ENCODE measurements at regions not wholly inside any gene's neighbourhood (a gene's known extent, or its start where the extent isn't known, plus 50 kb on each side); places are given as distances from the start of the nearest gene placed in this dataset.
A peak's percentile ranks its signal among the peaks of the same experiment; 100 is the strongest.

- H3K4me3 Mint-ChIP-seq (ENCODE audit: unreplicated experiment): no peak overlapping the region
- no peaks in the 10 kb centered on the region for H3K36me3 Mint-ChIP-seq (ENCODE audit: insufficient read depth, unreplicated experiment)
- no peak overlapping the region for H3K27ac Mint-ChIP-seq (ENCODE audit: low read depth, unreplicated experiment)
- DNase-seq (ENCODE audit: unreplicated experiment): no peak
- TF ChIP-seq CTCF (IDR thresholded peaks at IDR 0.05; ENCODE audit: unreplicated experiment): no peak
- no peaks in the 10 kb centered on the region for H3K27me3 Mint-ChIP-seq (ENCODE audit: insufficient read depth, unreplicated experiment)
- BruUV-seq (replicated peaks): no TSS peak
- ChIA-PET CTCF (interaction anchor here (0.8 to 1.0 kb wide), 4 partner anchors 8 to 664 kb away, joined by 3 to 4 read pairs (median 3); no protein-coding TSS in a partner anchor), POLR2A (no interaction called here)
- intact Hi-C loops (cut with micrococcal nuclease): no loop called here
- no peaks in the 10 kb centered on the region for H3K4me1 Mint-ChIP-seq (ENCODE audit: insufficient read depth, unreplicated experiment)
- no peaks in the 10 kb centered on the region for H3K9me3 Mint-ChIP-seq (ENCODE audit: unreplicated experiment)
These were observed 212.9 kb upstream of the LRRN1 start for GRCh38 chr3:3586336-3586735.

GRCh38 chr3:3579658-3580057 is 219.6 kb upstream of the LRRN1 start:
- intact Hi-C loops (cut with micrococcal nuclease): no loop called here
- TF ChIP-seq CTCF (IDR thresholded peaks at IDR 0.05; ENCODE audit: unreplicated experiment): no peak
- no peaks in the 10 kb centered on the region for H3K9me3 Mint-ChIP-seq (ENCODE audit: unreplicated experiment)
- DNase-seq (ENCODE audit: unreplicated experiment): no peak
- H3K27me3 Mint-ChIP-seq (ENCODE audit: insufficient read depth, unreplicated experiment): no peaks in the 10 kb centered on the region
- H3K27ac Mint-ChIP-seq (ENCODE audit: low read depth, unreplicated experiment): no peak overlapping the region
- no TSS peak for BruUV-seq (replicated peaks)
- no peaks in the 10 kb centered on the region for H3K4me1 Mint-ChIP-seq (ENCODE audit: insufficient read depth, unreplicated experiment)
- H3K4me3 Mint-ChIP-seq (ENCODE audit: unreplicated experiment): no peak overlapping the region
- ChIA-PET CTCF (no interaction called here), POLR2A (no interaction called here)
- H3K36me3 Mint-ChIP-seq (ENCODE audit: insufficient read depth, unreplicated experiment): no peaks in the 10 kb centered on the region

- DNase-seq (ENCODE audit: unreplicated experiment): peak; percentile 3
These were observed 220.5 kb upstream of the LRRN1 start for GRCh38 chr3:3578718-3579117.

GRCh38 chr3:3577823-3578222 is 221.4 kb upstream of the LRRN1 start:
- no peaks in the 10 kb centered on the region for H3K27me3 Mint-ChIP-seq (ENCODE audit: insufficient read depth, unreplicated experiment)
- no peaks in the 10 kb centered on the region for H3K4me1 Mint-ChIP-seq (ENCODE audit: insufficient read depth, unreplicated experiment)
- H3K9me3 Mint-ChIP-seq (ENCODE audit: unreplicated experiment): no peaks in the 10 kb centered on the region
- ChIA-PET CTCF (no interaction called here), POLR2A (interaction anchor here (0.6 kb wide), 1 partner anchor 20 kb away, joined by 3 read pairs; no protein-coding TSS in a partner anchor)
- intact Hi-C loops (cut with micrococcal nuclease): no loop called here
- no TSS peak for BruUV-seq (replicated peaks)
- no peak for TF ChIP-seq CTCF (IDR thresholded peaks at IDR 0.05; ENCODE audit: unreplicated experiment)
- H3K4me3 Mint-ChIP-seq (ENCODE audit: unreplicated experiment): no peak overlapping the region
- no peak overlapping the region for H3K27ac Mint-ChIP-seq (ENCODE audit: low read depth, unreplicated experiment)
- H3K36me3 Mint-ChIP-seq (ENCODE audit: insufficient read depth, unreplicated experiment): no peaks in the 10 kb centered on the region
- no peak for DNase-seq (ENCODE audit: unreplicated experiment)

More at GRCh38 chr3:3578718-3579117, 220.5 kb upstream of the LRRN1 start:
- no peaks in the 10 kb centered on the region for H3K4me1 Mint-ChIP-seq (ENCODE audit: insufficient read depth, unreplicated experiment)
- no peaks in the 10 kb centered on the region for H3K36me3 Mint-ChIP-seq (ENCODE audit: insufficient read depth, unreplicated experiment)
- no peak overlapping the region for H3K27ac Mint-ChIP-seq (ENCODE audit: low read depth, unreplicated experiment)
- H3K27me3 Mint-ChIP-seq (ENCODE audit: insufficient read depth, unreplicated experiment): no peaks in the 10 kb centered on the region
- no peaks in the 10 kb centered on the region for H3K9me3 Mint-ChIP-seq (ENCODE audit: unreplicated experiment)
- H3K4me3 Mint-ChIP-seq (ENCODE audit: unreplicated experiment): no peak overlapping the region
- CTCF ChIA-PET: no interaction called here
- TF ChIP-seq CTCF (IDR thresholded peaks at IDR 0.05; ENCODE audit: unreplicated experiment): no peak
- intact Hi-C loops (cut with micrococcal nuclease): no loop called here
- POLR2A ChIA-PET: no interaction called here
- BruUV-seq (replicated peaks): no TSS peak
